MM.1S (cell line): ENCODE measurements at regions not wholly inside any gene's neighbourhood (a gene's known extent, or its start where the extent isn't known, plus 50 kb on each side); places are given as distances from the start of the nearest gene placed in this dataset.

ENCODE experiments used
- DNase-seq: peaks from one replicate; pipeline ENCODE4 v3.0.0-alpha.2; 2015
- H2AFZ ChIP-seq: fragments of 300-600 bp; sonication (generic); 2 replicates; pipeline ENCODE4 v1.6.0; 2016; ENCODE audit warnings: antibody characterized with exemption, low read length
- H3F3A ChIP-seq: fragments of 300-600 bp; sonication (generic); 2 replicates; pipeline ENCODE4 v1.6.1; 2016; ENCODE audit warnings: mild to moderate bottlenecking, antibody characterized with exemption, low read length, moderate library complexity, mixed read lengths; ENCODE audit not compliant: insufficient read depth
- H3K27ac ChIP-seq: fragments of 300-600 bp; sonication (generic); 2 replicates; pipeline ENCODE4 v1.5.1; 2016; ENCODE audit warnings: mild to moderate bottlenecking, low read length
- H3K27me3 ChIP-seq: fragments of 300-600 bp; sonication (generic); replicated peaks from 2 replicates; pipeline ENCODE4 v1.6.0; 2016; ENCODE audit warnings: low read length; ENCODE audit not compliant: insufficient read depth
- H3K36me3 ChIP-seq: fragments of 300-600 bp; sonication (generic); replicated peaks from 2 replicates; pipeline ENCODE4 v1.6.1; 2016; ENCODE audit warnings: mild to moderate bottlenecking, low read length, mixed read lengths; ENCODE audit not compliant: insufficient read depth
- H3K4me1 ChIP-seq: fragments of 300-600 bp; sonication (generic); 2 replicates; pipeline ENCODE4 v1.6.1; 2016; ENCODE audit warnings: low read length, mixed read lengths
- H3K4me2 ChIP-seq: fragments of 300-600 bp; sonication (generic); 2 replicates; pipeline ENCODE4 v1.6.0; 2016; ENCODE audit warnings: low read depth, low read length
- H3K4me3 ChIP-seq: fragments of 300-600 bp; sonication (generic); 2 replicates; pipeline ENCODE4 v1.5.1; 2016; ENCODE audit warnings: low read length, mixed read lengths
- H3K79me2 ChIP-seq: fragments of 300-600 bp; sonication (generic); 2 replicates; pipeline ENCODE4 v1.6.1; 2016; ENCODE audit warnings: mixed run types, low read length, mixed read lengths
- H3K9ac ChIP-seq: fragments of 300-600 bp; sonication (generic); 2 replicates; pipeline ENCODE4 v1.6.1; 2016; ENCODE audit warnings: low read length, mixed read lengths
- H3K9me2 ChIP-seq: fragments of 300-600 bp; sonication (generic); replicated peaks from 2 replicates; pipeline ENCODE4 v1.6.1; 2016; ENCODE audit warnings: mild to moderate bottlenecking, low read length, mixed read lengths; ENCODE audit not compliant: insufficient read depth
- H3K9me3 ChIP-seq: fragments of 300-600 bp; sonication (generic); replicated peaks from 2 replicates; pipeline ENCODE4 v1.6.1; 2016; ENCODE audit warnings: mild to moderate bottlenecking, low read length, mixed read lengths; ENCODE audit not compliant: insufficient read depth
- H4K20me1 ChIP-seq: fragments of 300-600 bp; sonication (generic); 2 replicates; pipeline ENCODE4 v1.6.1; 2016; ENCODE audit warnings: mild to moderate bottlenecking, low read length, moderate library complexity, mixed read lengths; ENCODE audit not compliant: insufficient read depth
- EZH2 ChIP-seq: fragments of 300-600 bp; sonication (generic); optimal IDR thresholded peaks from 2 replicates; pipeline ENCODE3; 2017; ENCODE audit warnings: low read depth, mild to moderate bottlenecking, antibody characterized with exemption, low read length, mixed read lengths
- EZH2phosphoT487 ChIP-seq: fragments of 300-600 bp; sonication (generic); IDR thresholded peaks from 2 replicates; pipeline ENCODE4 v1.6.1; 2018; ENCODE audit warnings: antibody characterized with exemption, low read length
- TF ChIP-seq, protein P1 (sequence below): fragments of 300-600 bp; sonication (generic); IDR thresholded peaks from 2 replicates; pipeline ENCODE4 v1.5.1; 2016; ENCODE audit warnings: antibody characterized with exemption, low read length, mixed read lengths

DNA sequence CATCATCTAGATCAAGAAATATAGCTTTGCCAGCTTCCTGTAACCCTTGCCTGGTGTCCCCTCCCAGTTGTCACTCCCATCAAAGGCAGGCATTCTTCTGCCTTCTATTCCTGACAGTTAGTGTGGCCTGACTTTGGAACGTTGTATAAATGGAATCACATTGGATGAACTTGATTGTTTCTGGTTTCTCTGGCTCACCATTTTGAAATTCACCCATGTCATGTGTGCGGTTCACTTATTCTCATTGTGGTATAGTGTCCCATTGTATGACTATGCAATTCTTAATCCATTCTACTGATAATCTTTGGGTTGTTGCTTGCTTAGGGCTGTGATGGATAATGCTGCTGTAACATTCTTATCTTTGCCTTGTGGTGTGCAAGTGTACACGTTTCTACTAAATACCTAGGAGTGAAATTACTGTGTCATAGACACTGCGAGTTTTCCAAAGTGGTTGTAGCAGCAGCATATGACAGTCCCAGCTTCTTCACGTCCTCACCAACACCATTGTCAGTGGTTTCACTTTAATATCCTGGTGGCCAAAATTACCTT, 73.2 kb downstream of the VEGFA start:
- no peaks in the 10 kb centered on the region for H4K20me1 ChIP-seq
- H3K9me2 ChIP-seq = no peaks in the 10 kb centered on the region
- H3K27me3 ChIP-seq = no peaks in the 10 kb centered on the region
- no peak for DNase-seq
- no peaks in the 10 kb centered on the region for H3K79me2 ChIP-seq
- H3K4me2 ChIP-seq = no peak overlapping the region
- TF ChIP-seq EZH2phosphoT487 (no peak), EZH2 (no peak)
- TF ChIP-seq, protein P1, sequence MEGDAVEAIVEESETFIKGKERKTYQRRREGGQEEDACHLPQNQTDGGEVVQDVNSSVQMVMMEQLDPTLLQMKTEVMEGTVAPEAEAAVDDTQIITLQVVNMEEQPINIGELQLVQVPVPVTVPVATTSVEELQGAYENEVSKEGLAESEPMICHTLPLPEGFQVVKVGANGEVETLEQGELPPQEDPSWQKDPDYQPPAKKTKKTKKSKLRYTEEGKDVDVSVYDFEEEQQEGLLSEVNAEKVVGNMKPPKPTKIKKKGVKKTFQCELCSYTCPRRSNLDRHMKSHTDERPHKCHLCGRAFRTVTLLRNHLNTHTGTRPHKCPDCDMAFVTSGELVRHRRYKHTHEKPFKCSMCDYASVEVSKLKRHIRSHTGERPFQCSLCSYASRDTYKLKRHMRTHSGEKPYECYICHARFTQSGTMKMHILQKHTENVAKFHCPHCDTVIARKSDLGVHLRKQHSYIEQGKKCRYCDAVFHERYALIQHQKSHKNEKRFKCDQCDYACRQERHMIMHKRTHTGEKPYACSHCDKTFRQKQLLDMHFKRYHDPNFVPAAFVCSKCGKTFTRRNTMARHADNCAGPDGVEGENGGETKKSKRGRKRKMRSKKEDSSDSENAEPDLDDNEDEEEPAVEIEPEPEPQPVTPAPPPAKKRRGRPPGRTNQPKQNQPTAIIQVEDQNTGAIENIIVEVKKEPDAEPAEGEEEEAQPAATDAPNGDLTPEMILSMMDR = no peak
- no peak overlapping the region for H3K9ac ChIP-seq
- H3K4me3 ChIP-seq = no peak overlapping the region
- H3K9me3 ChIP-seq = no peaks in the 10 kb centered on the region
- H3K36me3 ChIP-seq = no peaks in the 10 kb centered on the region
- no peak overlapping the region for H2AFZ ChIP-seq
- H3K4me1 ChIP-seq = peaks cover 9% of the 10 kb centered on the region
- H3F3A ChIP-seq = no peaks in the 10 kb centered on the region
- H3K27ac ChIP-seq = no peak overlapping the region

DNA sequence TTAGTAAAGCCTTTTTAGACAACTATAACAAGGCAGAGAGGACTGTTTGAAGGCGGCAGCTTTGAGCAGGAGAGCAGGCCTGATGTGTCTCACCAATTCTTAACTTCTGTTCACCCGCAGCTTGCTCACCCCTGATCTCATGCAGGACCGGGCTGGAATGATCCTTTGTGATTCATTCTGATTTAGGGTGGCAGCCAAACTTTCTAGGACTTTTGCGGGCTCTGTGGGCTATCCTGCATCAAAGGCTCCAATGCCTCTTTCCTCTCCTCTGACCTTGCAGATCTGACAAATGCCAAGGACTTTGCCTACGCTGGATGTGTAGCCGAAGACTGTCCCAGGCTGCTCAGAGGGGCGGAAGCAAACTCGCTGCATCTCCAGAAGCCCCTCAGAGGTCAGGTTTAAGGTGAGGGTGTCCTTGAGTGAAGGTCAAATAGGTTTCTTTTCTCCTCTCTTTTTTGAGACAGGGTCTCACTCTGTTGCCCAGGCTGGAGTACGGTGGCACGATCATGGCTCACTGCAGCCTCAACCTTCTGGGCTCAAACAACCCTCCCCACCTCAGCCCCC, 72.3 kb downstream of the VEGFA start:
- Histone ChIP-seq H3K4me1 (0 out of 2 replicates have a peak, but pooled peaks cover under 1% of the 10 kb centered on the region), H3K4me3 (no peak overlapping the region)
- no peak for DNase-seq

DNA sequence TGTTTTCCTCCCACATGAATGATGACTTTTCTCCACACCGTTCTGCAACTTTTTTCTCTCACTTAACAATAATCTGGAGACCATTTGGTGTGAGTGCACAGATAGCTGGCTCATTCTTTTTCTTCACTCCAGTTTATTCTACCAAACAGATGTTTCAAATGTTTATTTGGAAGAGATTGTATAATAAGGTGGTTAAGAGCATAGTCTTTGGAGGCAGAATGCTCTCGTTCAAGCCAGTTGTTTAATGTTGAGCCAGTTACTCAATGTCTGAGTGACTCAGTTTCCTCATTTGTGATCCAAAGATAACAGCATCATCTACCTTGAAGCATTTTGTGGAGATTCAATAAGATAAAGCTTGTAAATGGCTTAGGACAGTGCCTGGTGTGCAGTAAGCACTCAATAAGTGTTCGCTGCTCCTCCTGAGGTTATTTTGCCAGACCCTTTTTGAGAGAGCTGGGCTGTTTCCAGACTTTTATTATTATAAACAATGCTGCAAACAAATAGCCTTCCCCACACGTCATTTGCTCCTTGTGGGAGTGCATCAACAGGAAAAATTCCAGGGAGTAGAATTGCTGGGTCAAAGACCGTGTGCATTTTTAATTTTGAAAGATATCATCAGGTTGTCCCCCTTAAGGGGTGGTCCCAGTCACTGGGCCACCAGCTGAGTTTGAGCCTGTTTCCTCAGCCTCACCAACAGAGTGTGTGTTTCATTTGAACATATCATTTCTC, 70.6 kb downstream of the VEGFA start:
- Histone ChIP-seq H4K20me1 (no peaks in the 10 kb centered on the region), H3K9me3 (no peaks in the 10 kb centered on the region), H3K9ac (no peak overlapping the region), H3F3A (no peaks in the 10 kb centered on the region), H3K27me3 (no peaks in the 10 kb centered on the region), H3K4me1 (no peaks in the 10 kb centered on the region), H3K4me3 (no peak overlapping the region), H3K27ac (no peak overlapping the region), H2AFZ (no peak overlapping the region), H3K9me2 (no peaks in the 10 kb centered on the region), H3K36me3 (no peaks in the 10 kb centered on the region), H3K79me2 (no peaks in the 10 kb centered on the region), H3K4me2 (no peak overlapping the region)
- TF ChIP-seq, protein P1 = no peak
- TF ChIP-seq EZH2 = no peak
- no peak for TF ChIP-seq EZH2phosphoT487
- no peak for DNase-seq

More for the DNA sequence above, 72.3 kb downstream of the VEGFA start:
- no peaks in the 10 kb centered on the region for H3F3A ChIP-seq
- H2AFZ ChIP-seq = no peak overlapping the region
- H4K20me1 ChIP-seq = no peaks in the 10 kb centered on the region
- H3K9ac ChIP-seq = no peak overlapping the region
- TF ChIP-seq EZH2 (no peak), EZH2phosphoT487 (no peak)
- TF ChIP-seq, protein P1 = no peak
- H3K27me3 ChIP-seq = no peaks in the 10 kb centered on the region
- no peaks in the 10 kb centered on the region for H3K9me3 ChIP-seq
- H3K4me2 ChIP-seq = no peak overlapping the region
- no peak overlapping the region for H3K27ac ChIP-seq
- H3K9me2 ChIP-seq = no peaks in the 10 kb centered on the region
- no peaks in the 10 kb centered on the region for H3K79me2 ChIP-seq
- H3K36me3 ChIP-seq = no peaks in the 10 kb centered on the region
